Kidney (tissue), 13 donors: ENCODE measurements at regions not wholly inside any gene's neighbourhood (a gene's known extent, or its start where the extent isn't known, plus 50 kb on each side); places are given as distances from the start of the nearest gene placed in this dataset.

ENCODE experiments used
- DNase-seq, 5 donors: peaks; one replicate each; pipeline ENCODE4 v3.0.0-alpha.2; 2013 to 2020
- FAIRE-seq: peaks from 2 replicates; lab custom pipeline; 2012; peaks lifted over from hg19 to GRCh38; lab: Jason Lieb, UNC
- H3K27ac ChIP-seq, 2 donors: one replicate each; pipeline ENCODE4 v1.7.0; 2013; ENCODE audit warnings: low read depth in 2 of 2, low read length in 2 of 2, inconsistent platforms in 1 of 2
- H3K27me3 ChIP-seq: one replicate; pipeline ENCODE4 v1.7.1; 2013; ENCODE audit warnings: low read length, inconsistent platforms; ENCODE audit not compliant: control insufficient read depth, insufficient read depth
- H3K36me3 ChIP-seq, 3 donors: one replicate each; pipeline versions ENCODE4 v1.7.0 to v1.7.1; 2013; ENCODE audit warnings: low read length in 3 of 3, control low read depth in 1 of 3, inconsistent platforms in 1 of 3; ENCODE audit not compliant: insufficient read depth in 3 of 3, control insufficient read depth in 2 of 3
- H3K4me1 ChIP-seq, 3 donors: one replicate each; pipeline versions ENCODE4 v1.7.0 to v1.7.1; 2013; ENCODE audit warnings: low read length in 3 of 3, inconsistent platforms in 1 of 3, low read depth in 1 of 3; ENCODE audit not compliant: control insufficient read depth in 2 of 3, insufficient read depth in 2 of 3
- H3K4me3 ChIP-seq, 3 donors: one replicate each; pipeline versions ENCODE4 v1.7.0 to v1.8.1; 2013; ENCODE audit warnings: low read length in 3 of 3, control low read depth in 1 of 3, inconsistent platforms in 1 of 3
- H3K9ac ChIP-seq, 3 donors: one replicate each; pipeline versions ENCODE4 v1.7.0 to v1.7.1; 2013; ENCODE audit warnings: low read length in 3 of 3, control low read depth in 1 of 3, inconsistent platforms in 1 of 3
- H3K9me3 ChIP-seq, 3 donors: one replicate each; pipeline versions ENCODE4 v1.7.0 to v1.7.1; 2013; ENCODE audit warnings: low read length in 3 of 3, control low read depth in 1 of 3, inconsistent platforms in 1 of 3; ENCODE audit not compliant: control insufficient read depth in 2 of 3, insufficient read depth in 1 of 3
- CTCF ChIP-seq: IDR thresholded peaks from 3 replicates; pipeline ENCODE4 v1.5.1; 2012; ENCODE audit warnings: mild to moderate bottlenecking, moderate library complexity, borderline replicate concordance; ENCODE audit not compliant: insufficient read depth; ENCODE audit errors: extremely low read depth
- intact Hi-C: fragments of 100-400 bp; cut with DNase I; formaldehyde crosslinking; loops from one replicate; pipeline ENCODE4 v1.11.1; 2022
- donor health status: control.
- donor health status: control.
- donor health status: control.
- donor health status: control.
- donor health status: control.
- donor health status: DM: yes; HTN: yes; CAD: no.
- donor health status: Normal renal cell carcinoma (clear cell type).

GRCh38 chr13:89514534-89515312 lies 1832.8 kb upstream of the MIR17HG start:
- Histone ChIP-seq H3K4me3 (no peak overlapping the region), H3K9ac (no peak overlapping the region), H3K4me1 (peaks cover 0 to 14% (median 0%) of the 10 kb centered on the region in 3 donors), H3K27me3 (no peaks in the 10 kb centered on the region), H3K36me3 (no peaks in the 10 kb centered on the region), H3K9me3 (no peaks in the 10 kb centered on the region), H3K27ac (peak overlapping the region; percentile 30 to 64)
- TF ChIP-seq CTCF, result no peak
- no peak for FAIRE-seq
- DNase-seq, result peak in 2 of 5 donors; percentile 27 to 41
- intact Hi-C loops, result no loop called here

- no peaks in the 10 kb centered on the region for H3K27me3 ChIP-seq
- H3K36me3 ChIP-seq, result no peaks in the 10 kb centered on the region
- intact Hi-C loops, result no loop called here
- H3K27ac ChIP-seq, result no peak overlapping the region
- H3K9ac ChIP-seq, result no peak overlapping the region
- no peak overlapping the region for H3K4me3 ChIP-seq
- DNase-seq, result no peak
- peak; percentile 82 for FAIRE-seq
- H3K4me1 ChIP-seq, result peaks cover 0 to 14% (median 0%) of the 10 kb centered on the region in 3 donors
- H3K9me3 ChIP-seq, result no peaks in the 10 kb centered on the region
- TF ChIP-seq CTCF, result no peak
Observed at GRCh38 chr13:89515948-89516347, 1831.5 kb upstream of the MIR17HG start.

GRCh38 chr13:89518289-89519077 lies 1829.0 kb upstream of the MIR17HG start:
- FAIRE-seq (no peak), DNase-seq (peak in 3 of 5 donors; percentile 20 to 58 (median 56))
- H3K4me3 ChIP-seq, result no peak overlapping the region
- no peak overlapping the region for H3K9ac ChIP-seq
- peaks cover 0 to 9% (median 0%) of the 10 kb centered on the region in 3 donors for H3K4me1 ChIP-seq
- H3K36me3 ChIP-seq, result no peaks in the 10 kb centered on the region
- intact Hi-C loops, result no loop called here
- H3K27me3 ChIP-seq, result no peaks in the 10 kb centered on the region
- H3K9me3 ChIP-seq, result no peaks in the 10 kb centered on the region
- H3K27ac ChIP-seq, result no peak overlapping the region
- TF ChIP-seq CTCF, result no peak
